ENCODE measurements at regions not wholly inside any gene's neighbourhood (a gene's known extent, or its start where the extent isn't known, plus 50 kb on each side); places are given as distances from the start of the nearest gene placed in this dataset.
A peak's percentile ranks its signal among the peaks of the same experiment; 100 is the strongest.

- no peak for DNase-seq (ENCODE audit: low read depth in 2 of 2)
Measured at GRCh38 chr9:35540315-35540714, 50.4 kb downstream of the RUSC2 start.

GRCh38 chr9:35546853-35547252 is 56.9 kb downstream of the RUSC2 start:
- no peak for DNase-seq (ENCODE audit: low read depth in 2 of 2)

GRCh38 chr9:35547889-35548418 is 57.1 kb upstream of the TESK1 start:
- DNase-seq (ENCODE audit: low read depth in 2 of 2), result no peak

- no peak for DNase-seq (ENCODE audit: low read depth in 2 of 2)
Measured at GRCh38 chr9:35548571-35548970, 56.5 kb upstream of the TESK1 start.

- DNase-seq (ENCODE audit: low read depth in 2 of 2), result no peak
Measured at GRCh38 chr9:35549441-35549840, 55.6 kb upstream of the TESK1 start.

GRCh38 chr9:35552376-35552775 is 52.7 kb upstream of the TESK1 start:
- no peak for DNase-seq (ENCODE audit: low read depth in 2 of 2)

GRCh38 chr9:35552837-35553236 is 52.2 kb upstream of the TESK1 start:
- DNase-seq (ENCODE audit: low read depth in 2 of 2), result no peak

- peak; percentile 13 to 15 for DNase-seq (ENCODE audit: low read depth in 2 of 2)
Measured at GRCh38 chr9:35553670-35554543, 51.2 kb upstream of the TESK1 start.

GRCh38 chr9:35555246-35555701 is 49.8 kb upstream of the TESK1 start:
- DNase-seq (ENCODE audit: low read depth in 2 of 2), result no peak
